Erythroblast (primary cell): ENCODE measurements at regions not wholly inside any gene's neighbourhood (a gene's known extent, or its start where the extent isn't known, plus 50 kb on each side); places are given as distances from the start of the nearest gene placed in this dataset.

ENCODE experiments used
- GATA1 ChIP-seq: IDR thresholded peaks from 2 replicates; pipeline ENCODE4 v1.6.1; 2011; ENCODE audit warnings: low read depth, mild to moderate bottlenecking, control low read depth, low read length, moderate library complexity
- POLR2A ChIP-seq: IDR thresholded peaks from 2 replicates; pipeline ENCODE4 v1.6.1; 2011; ENCODE audit warnings: mild to moderate bottlenecking, low read length

DNA sequence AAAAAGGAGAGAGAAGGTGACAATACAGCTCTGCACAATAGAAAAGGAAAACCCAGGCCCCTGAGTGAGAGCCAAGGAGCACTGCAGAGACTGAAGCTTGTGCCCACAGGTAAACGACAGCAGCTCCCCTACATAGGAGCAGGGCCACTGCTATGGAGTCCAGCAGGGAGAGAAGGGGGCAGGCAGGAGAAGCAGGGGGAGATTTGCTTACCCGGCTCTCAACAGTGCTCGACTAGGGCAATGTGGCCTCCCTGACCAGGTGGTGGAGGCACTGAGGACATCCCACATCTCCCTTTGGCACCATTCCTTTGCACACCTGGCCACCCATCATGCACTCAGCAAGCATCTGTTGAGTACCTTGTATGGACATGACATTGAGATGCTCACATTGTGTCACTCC lies 153.0 kb downstream of the EVX1 start:
- TF ChIP-seq POLR2A = no peak
- no peak for TF ChIP-seq GATA1
